A673 (cell line): ENCODE measurements at regions not wholly inside any gene's neighbourhood (a gene's known extent, or its start where the extent isn't known, plus 50 kb on each side); places are given as distances from the start of the nearest gene placed in this dataset.
"Not testable (repeated sequence)": the region's sequence is repeated elsewhere in the genome, so short reads cannot be mapped to it uniquely, and the experiment has no call there.

Experiments
- BruUV-seq: library from RNA; stranded (reverse); fragments of 400-500 nt; replicated peaks from 2 replicates; lab custom pipeline; 2021; lab: Mats Ljungman, UMichigan
- CTCF ChIA-PET: fragments of 300-600 bp; sonication (Branson Sonifier 250); formaldehyde crosslinking; loops from one replicate; lab custom pipeline; 2022; ENCODE audit warnings: antibody characterized with exemption; lab: Charles Lee
- POLR2A ChIA-PET: fragments of 300-600 bp; sonication (Branson Sonifier 250); formaldehyde crosslinking; loops from one replicate; lab custom pipeline; 2022; ENCODE audit warnings: antibody characterized with exemption; ENCODE audit not compliant: low non-redundant PET; lab: Charles Lee
- DNase-seq: peaks from one replicate; pipeline ENCODE4 v3.0.0-alpha.2; 2015; ENCODE audit warnings: low spot score
- H3K27ac ChIP-seq: fragments of 200-600 bp; sonication (generic); 2 replicates; pipeline ENCODE4 v1.5.1; 2016; ENCODE audit warnings: mixed run types, low read depth, mild to moderate bottlenecking, mixed read lengths, antibody characterized with exemption, low read length; ENCODE audit not compliant: poor library complexity, severe bottlenecking
- H3K27me3 ChIP-seq: fragments of 200-600 bp; sonication (generic); replicated peaks from 2 replicates; pipeline ENCODE4 v1.6.1; 2017; ENCODE audit warnings: mixed run types, low read depth, mild to moderate bottlenecking, mixed read lengths, antibody characterized with exemption, low read length; ENCODE audit not compliant: insufficient read depth, poor library complexity
- H3K36me3 ChIP-seq: fragments of 200-600 bp; sonication (generic); 2 replicates; pipeline ENCODE4 v1.6.1; 2016; ENCODE audit warnings: mixed run types, mild to moderate bottlenecking, mixed read lengths, antibody characterized with exemption, low read length; ENCODE audit not compliant: insufficient read depth, poor library complexity, severe bottlenecking
- H3K4me1 ChIP-seq: fragments of 200-600 bp; sonication (generic); 2 replicates; pipeline ENCODE4 v1.6.1; 2017; ENCODE audit warnings: mixed run types, mild to moderate bottlenecking, mixed read lengths, antibody characterized with exemption, low read length; ENCODE audit not compliant: insufficient read depth, poor library complexity, severe bottlenecking
- H3K4me3 ChIP-seq: fragments of 200-600 bp; sonication (generic); 2 replicates; pipeline ENCODE4 v1.5.1; 2016; ENCODE audit warnings: low read depth, mixed run types, mild to moderate bottlenecking, mixed read lengths, low read length; ENCODE audit not compliant: poor library complexity, severe bottlenecking
- H3K9me3 ChIP-seq: fragments of 200-600 bp; sonication (generic); 2 replicates; pipeline ENCODE4 v1.6.1; 2016; ENCODE audit warnings: mixed run types, low read depth, mild to moderate bottlenecking, mixed read lengths, antibody characterized with exemption, low read length; ENCODE audit not compliant: poor library complexity, severe bottlenecking
- EZH2 ChIP-seq: fragments of 200-600 bp; sonication (generic); IDR thresholded peaks from 2 replicates; pipeline ENCODE4 v1.6.1; 2017; ENCODE audit warnings: borderline replicate concordance, low read depth, mild to moderate bottlenecking, mixed read lengths, antibody characterized with exemption, low read length; ENCODE audit not compliant: poor library complexity, severe bottlenecking
- intact Hi-C: fragments of 100-400 bp; cut with micrococcal nuclease; formaldehyde crosslinking; loops from one replicate; pipeline ENCODE4 v1.10.0; 2022; ENCODE audit not compliant: unreplicated experiment
- TF ChIP-seq, protein P1 (sequence below): fragments of 300-800, 200-600 bp; sonication (generic); conservative IDR thresholded peaks from 2 replicates; pipeline ENCODE4 v1.5.1; 2017; ENCODE audit warnings: low read depth, mild to moderate bottlenecking, antibody characterized with exemption, low read length, moderate library complexity, mixed read lengths

DNA sequence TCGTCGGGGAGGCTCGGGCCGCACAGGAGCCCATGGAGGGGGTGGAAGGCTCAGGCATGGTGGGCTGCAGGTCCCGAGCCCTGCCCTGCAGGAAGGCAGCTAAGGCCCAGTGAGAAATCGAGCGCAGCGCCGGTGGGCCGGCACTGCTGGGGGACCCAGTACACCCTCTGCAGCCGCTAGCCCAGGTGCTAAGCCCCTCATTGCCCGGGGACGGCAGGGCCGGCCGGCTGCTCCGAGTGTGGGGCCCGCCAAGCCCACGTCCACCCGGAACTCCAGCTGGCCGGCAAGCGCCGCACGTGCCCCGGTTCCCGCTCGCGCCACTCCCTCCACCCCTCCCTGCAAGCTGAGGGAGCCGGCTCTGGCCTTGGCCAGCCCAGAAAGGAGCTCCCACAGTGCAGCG, 395.6 kb upstream of the MGMT start:
- H3K9me3 ChIP-seq, H3K4me1 ChIP-seq, H3K27ac ChIP-seq, BruUV-seq, POLR2A ChIA-PET, intact Hi-C loops, H3K4me3 ChIP-seq, H3K36me3 ChIP-seq, H3K27me3 ChIP-seq, DNase-seq, CTCF ChIA-PET: not testable (repeated sequence)

DNA sequence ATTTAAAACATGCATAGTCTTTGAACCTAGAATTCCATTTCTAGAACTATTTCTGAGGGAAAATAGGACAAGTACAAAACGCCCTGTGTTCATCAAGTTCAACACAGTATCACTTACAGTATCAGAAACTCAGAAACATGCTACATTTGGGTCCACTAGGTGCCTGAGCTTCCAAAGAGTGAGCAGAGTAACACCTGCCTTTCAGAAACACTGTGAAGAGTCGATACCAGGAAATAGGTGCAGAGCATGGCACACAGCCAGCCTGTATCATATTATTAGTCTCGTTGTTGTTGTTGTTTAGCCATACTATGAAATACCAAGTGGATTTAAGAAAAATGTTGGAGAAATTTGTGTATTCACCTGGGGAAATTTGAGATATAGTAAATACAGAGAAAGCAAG, 392.1 kb upstream of the MGMT start:
- TF ChIP-seq EZH2 = no peak
- TF ChIP-seq, protein P1, sequence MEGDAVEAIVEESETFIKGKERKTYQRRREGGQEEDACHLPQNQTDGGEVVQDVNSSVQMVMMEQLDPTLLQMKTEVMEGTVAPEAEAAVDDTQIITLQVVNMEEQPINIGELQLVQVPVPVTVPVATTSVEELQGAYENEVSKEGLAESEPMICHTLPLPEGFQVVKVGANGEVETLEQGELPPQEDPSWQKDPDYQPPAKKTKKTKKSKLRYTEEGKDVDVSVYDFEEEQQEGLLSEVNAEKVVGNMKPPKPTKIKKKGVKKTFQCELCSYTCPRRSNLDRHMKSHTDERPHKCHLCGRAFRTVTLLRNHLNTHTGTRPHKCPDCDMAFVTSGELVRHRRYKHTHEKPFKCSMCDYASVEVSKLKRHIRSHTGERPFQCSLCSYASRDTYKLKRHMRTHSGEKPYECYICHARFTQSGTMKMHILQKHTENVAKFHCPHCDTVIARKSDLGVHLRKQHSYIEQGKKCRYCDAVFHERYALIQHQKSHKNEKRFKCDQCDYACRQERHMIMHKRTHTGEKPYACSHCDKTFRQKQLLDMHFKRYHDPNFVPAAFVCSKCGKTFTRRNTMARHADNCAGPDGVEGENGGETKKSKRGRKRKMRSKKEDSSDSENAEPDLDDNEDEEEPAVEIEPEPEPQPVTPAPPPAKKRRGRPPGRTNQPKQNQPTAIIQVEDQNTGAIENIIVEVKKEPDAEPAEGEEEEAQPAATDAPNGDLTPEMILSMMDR = no peak
- intact Hi-C loops = no loop called here
- H3K36me3 ChIP-seq = no peaks in the 10 kb centered on the region
- no peak for DNase-seq
- H3K4me3 ChIP-seq = no peak overlapping the region
- no peaks in the 10 kb centered on the region for H3K27me3 ChIP-seq
- BruUV-seq = no TSS peak
- ChIA-PET CTCF (no interaction called here), POLR2A (no interaction called here)
- peaks cover 15% of the 10 kb centered on the region for H3K4me1 ChIP-seq
- H3K27ac ChIP-seq = no peak overlapping the region
- H3K9me3 ChIP-seq = no peaks in the 10 kb centered on the region

DNA sequence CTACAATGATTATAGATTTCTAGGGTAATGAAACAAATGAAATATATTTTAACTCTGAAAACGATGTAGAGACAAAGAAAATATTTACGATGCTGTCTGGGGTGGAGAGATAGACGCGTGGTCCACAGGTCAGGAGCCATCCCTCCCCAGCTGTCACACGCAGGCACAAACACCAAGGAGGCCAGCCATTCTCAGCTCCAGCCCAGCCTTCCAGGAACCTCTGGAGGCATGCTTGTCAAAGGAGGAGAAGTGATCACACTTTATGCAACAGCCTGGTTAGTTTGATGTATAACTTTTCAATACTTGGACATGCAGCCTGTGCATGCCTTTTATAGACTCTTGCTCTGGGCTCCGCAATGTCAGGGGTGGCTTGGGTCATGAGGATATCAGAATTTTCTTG, 391.5 kb upstream of the MGMT start:
- intact Hi-C loops = no loop called here
- CTCF ChIA-PET = no interaction called here
- BruUV-seq = no TSS peak

DNA sequence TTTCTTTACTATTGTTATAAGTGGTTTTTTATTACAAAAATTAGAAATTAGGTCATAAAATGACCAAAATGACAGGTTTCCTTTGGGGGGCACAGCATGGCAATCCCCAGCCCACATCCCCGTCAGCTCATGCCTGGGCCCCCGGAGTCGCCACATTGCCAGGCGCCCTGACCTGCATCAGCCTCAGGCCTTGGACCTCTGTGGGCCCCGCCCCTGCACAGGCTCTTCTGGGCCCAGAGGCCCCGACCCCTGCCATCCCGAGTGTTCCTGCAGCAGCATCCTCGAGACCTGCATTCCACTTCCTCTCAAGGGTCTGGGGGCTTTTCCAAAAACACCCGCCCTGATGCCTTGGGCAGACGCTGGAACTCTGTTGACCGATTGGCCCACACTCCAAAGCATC, 391.1 kb upstream of the MGMT start:
- Histone ChIP-seq H3K27me3 (no peaks in the 10 kb centered on the region), H3K4me1 (peaks cover 17% of the 10 kb centered on the region), H3K36me3 (no peaks in the 10 kb centered on the region), H3K27ac (no peak overlapping the region), H3K4me3 (no peak overlapping the region), H3K9me3 (peaks cover 5% of the 10 kb centered on the region)
- ChIA-PET CTCF (no interaction called here), POLR2A (no interaction called here)
- no peak for TF ChIP-seq EZH2
- TF ChIP-seq, protein P1 = no peak
- DNase-seq = no peak
- intact Hi-C loops = no loop called here
- BruUV-seq = no TSS peak

More for the DNA sequence above, 391.5 kb upstream of the MGMT start:
- TF ChIP-seq, protein P1 = no peak
- no peak for TF ChIP-seq EZH2
- H3K4me3 ChIP-seq = no peak overlapping the region
- DNase-seq = no peak
- POLR2A ChIA-PET = no interaction called here
- H3K9me3 ChIP-seq = peaks cover under 1% of the 10 kb centered on the region
- H3K27ac ChIP-seq = no peak overlapping the region
- no peaks in the 10 kb centered on the region for H3K36me3 ChIP-seq
- no peaks in the 10 kb centered on the region for H3K27me3 ChIP-seq
- H3K4me1 ChIP-seq = peaks cover 17% of the 10 kb centered on the region
